Gastroesophageal sphincter (tissue), 3 donors: ENCODE measurements at regions not wholly inside any gene's neighbourhood (a gene's known extent, or its start where the extent isn't known, plus 50 kb on each side); places are given as distances from the start of the nearest gene placed in this dataset.
"Not testable (repeated sequence)": the region's sequence is repeated elsewhere in the genome, so short reads cannot be mapped to it uniquely, and the experiment has no call there.

Experiments
- POLR2A ChIP-seq, 2 donors: fragments of 450-650 bp; IDR thresholded peaks; one replicate each; pipeline ENCODE4 v1.6.1; 2017; ENCODE audit warnings: antibody characterized with exemption in 2 of 2, mild to moderate bottlenecking in 2 of 2, moderate library complexity in 1 of 2
- POLR2AphosphoS5 ChIP-seq: sonication (generic); formaldehyde crosslinking; IDR thresholded peaks from one replicate; pipeline ENCODE4 v1.6.1; 2017; ENCODE audit warnings: antibody characterized with exemption
- TF ChIP-seq, protein P1 (sequence below), 4 experiments: fragments of 200-600 bp in 2 of 4; fragments of 450-650 bp in 2 of 4; sonication (generic) in 1 of 4; IDR thresholded peaks; one replicate each; pipeline ENCODE4 v1.5.1; 2017 to 2019; ENCODE audit warnings: antibody characterized with exemption in 4 of 4, mild to moderate bottlenecking in 2 of 4, moderate library complexity in 2 of 4

DNA sequence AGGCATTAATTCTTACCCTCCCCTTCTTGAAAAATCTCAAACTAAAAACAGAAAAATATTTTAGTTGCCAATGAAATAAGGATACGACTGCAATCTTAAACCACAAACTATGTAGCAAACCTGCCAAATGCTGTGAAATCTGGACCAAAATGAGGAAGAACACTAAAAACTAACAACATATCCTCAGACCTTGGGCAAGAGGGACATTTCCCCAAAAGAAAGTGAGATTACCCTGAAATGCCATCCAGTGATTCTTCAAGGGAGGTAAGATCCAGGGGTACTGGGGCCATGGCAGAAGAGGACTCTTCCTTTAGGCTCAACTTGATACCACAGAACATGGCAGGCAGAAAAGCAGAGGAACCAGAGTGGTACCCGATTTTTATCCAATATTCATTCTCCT, 90.8 kb upstream of the CDC42EP3 start:
- not testable (repeated sequence) for TF ChIP-seq POLR2A (IDR thresholded peaks at IDR 0.05); POLR2AphosphoS5
- TF ChIP-seq, protein P1, sequence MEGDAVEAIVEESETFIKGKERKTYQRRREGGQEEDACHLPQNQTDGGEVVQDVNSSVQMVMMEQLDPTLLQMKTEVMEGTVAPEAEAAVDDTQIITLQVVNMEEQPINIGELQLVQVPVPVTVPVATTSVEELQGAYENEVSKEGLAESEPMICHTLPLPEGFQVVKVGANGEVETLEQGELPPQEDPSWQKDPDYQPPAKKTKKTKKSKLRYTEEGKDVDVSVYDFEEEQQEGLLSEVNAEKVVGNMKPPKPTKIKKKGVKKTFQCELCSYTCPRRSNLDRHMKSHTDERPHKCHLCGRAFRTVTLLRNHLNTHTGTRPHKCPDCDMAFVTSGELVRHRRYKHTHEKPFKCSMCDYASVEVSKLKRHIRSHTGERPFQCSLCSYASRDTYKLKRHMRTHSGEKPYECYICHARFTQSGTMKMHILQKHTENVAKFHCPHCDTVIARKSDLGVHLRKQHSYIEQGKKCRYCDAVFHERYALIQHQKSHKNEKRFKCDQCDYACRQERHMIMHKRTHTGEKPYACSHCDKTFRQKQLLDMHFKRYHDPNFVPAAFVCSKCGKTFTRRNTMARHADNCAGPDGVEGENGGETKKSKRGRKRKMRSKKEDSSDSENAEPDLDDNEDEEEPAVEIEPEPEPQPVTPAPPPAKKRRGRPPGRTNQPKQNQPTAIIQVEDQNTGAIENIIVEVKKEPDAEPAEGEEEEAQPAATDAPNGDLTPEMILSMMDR (IDR thresholded peaks at IDR 0.05): not testable (repeated sequence)
